SK-N-SH treated with all-trans-retinoic acid at 6 μM for 48 hours (cell line): ENCODE measurements at regions not wholly inside any gene's neighbourhood (a gene's known extent, or its start where the extent isn't known, plus 50 kb on each side); places are given as distances from the start of the nearest gene placed in this dataset.
A peak's percentile ranks its signal among the peaks of the same experiment; 100 is the strongest.

Source experiments
- ATAC-seq: fragments of 200-7000 bp; cut with Tn5 transposase; 3 replicates; pipeline ENCODE4 v1.9.1; 2020; ENCODE audit warnings: mild to moderate bottlenecking, moderate library complexity
- ARNTL ChIP-seq: fragments of 450-650 bp; formaldehyde crosslinking; IDR thresholded peaks from 2 replicates; pipeline ENCODE4 v1.5.0; 2020; ENCODE audit warnings: low read depth, mild to moderate bottlenecking, moderate library complexity, borderline replicate concordance
- BACH2 ChIP-seq: fragments of 250-450 bp; sonication (Bioruptor Pico); IDR thresholded peaks from 2 replicates; pipeline ENCODE4 v1.9.0; 2021; ENCODE audit warnings: mild to moderate bottlenecking, borderline replicate concordance
- CSDC2 ChIP-seq: fragments of 250-450 bp; sonication (Bioruptor Pico); IDR thresholded peaks from 2 replicates; pipeline ENCODE4 v1.5.0; 2020; ENCODE audit warnings: mild to moderate bottlenecking, moderate library complexity
- ESRRG ChIP-seq: fragments of 250-450 bp; sonication (Bioruptor Pico); IDR thresholded peaks from 2 replicates; pipeline ENCODE4 v1.6.1; 2021; ENCODE audit warnings: mild to moderate bottlenecking
- GLIS3 ChIP-seq: fragments of 250-450 bp; sonication (Bioruptor Pico); IDR thresholded peaks from 2 replicates; pipeline ENCODE4 v1.5.0; 2020; ENCODE audit warnings: mild to moderate bottlenecking, moderate library complexity
- ISL1 ChIP-seq: fragments of 250-450 bp; sonication (Bioruptor Pico); IDR thresholded peaks from 2 replicates; pipeline ENCODE4 v2.1.2; 2022; ENCODE audit warnings: mild to moderate bottlenecking, moderate library complexity
- OSR1 ChIP-seq: fragments of 250-450 bp; sonication (Bioruptor Pico); IDR thresholded peaks from 2 replicates; pipeline ENCODE4 v1.8.0; 2022; ENCODE audit warnings: moderate library complexity, mild to moderate bottlenecking, inconsistent platforms
- PPARA ChIP-seq: fragments of 250-450 bp; sonication (Bioruptor Pico); IDR thresholded peaks from 2 replicates; pipeline ENCODE4 v1.5.0; 2020; ENCODE audit warnings: mild to moderate bottlenecking, borderline replicate concordance
- RARB ChIP-seq: fragments of 250-450 bp; sonication (Bioruptor Pico); IDR thresholded peaks from 2 replicates; pipeline ENCODE4 v1.8.0; 2021; ENCODE audit warnings: mild to moderate bottlenecking, moderate library complexity
- SNAI2 ChIP-seq: fragments of 250-450 bp; sonication (Bioruptor Pico); IDR thresholded peaks from 2 replicates; pipeline ENCODE4 v1.5.0; 2020; ENCODE audit warnings: mild to moderate bottlenecking, moderate library complexity
- TCF4 ChIP-seq: fragments of 250-450 bp; sonication (Bioruptor Pico); IDR thresholded peaks from 2 replicates; pipeline ENCODE4 v1.8.0; 2021; ENCODE audit warnings: mild to moderate bottlenecking, moderate library complexity, borderline replicate concordance
- TOX ChIP-seq: fragments of 250-450 bp; sonication (Bioruptor Pico); IDR thresholded peaks from 2 replicates; pipeline ENCODE4 v1.8.0; 2021; ENCODE audit warnings: mild to moderate bottlenecking, moderate library complexity, borderline replicate concordance
- ZC3H10 ChIP-seq: fragments of 250-450 bp; sonication (Bioruptor Pico); IDR thresholded peaks from 2 replicates; pipeline ENCODE4 v1.5.1; 2021; ENCODE audit warnings: mild to moderate bottlenecking, moderate library complexity
- ZFP3 ChIP-seq: fragments of 250-450 bp; sonication (Bioruptor Pico); IDR thresholded peaks from 2 replicates; pipeline ENCODE4 v1.5.0; 2020; ENCODE audit warnings: mild to moderate bottlenecking, moderate library complexity
- ZFP30 ChIP-seq: fragments of 450-650 bp; formaldehyde crosslinking; IDR thresholded peaks from 2 replicates; pipeline ENCODE4 v1.5.0; 2022; ENCODE audit warnings: mild to moderate bottlenecking, moderate library complexity
- ZNF565 ChIP-seq: fragments of 450-650 bp; formaldehyde crosslinking; conservative IDR thresholded peaks from 2 replicates; pipeline ENCODE4 v1.5.0; 2020; ENCODE audit warnings: low read depth, mild to moderate bottlenecking, moderate library complexity
- TF ChIP-seq, protein P1 (sequence below): fragments of 250-450 bp; sonication (Bioruptor Pico); IDR thresholded peaks from 2 replicates; pipeline ENCODE4 v1.8.0; 2021; ENCODE audit warnings: low read depth, mild to moderate bottlenecking, moderate library complexity, borderline replicate concordance
- TF ChIP-seq, protein P2 (sequence below): fragments of 250-450 bp; sonication (Bioruptor Pico); IDR thresholded peaks from 2 replicates; pipeline ENCODE4 v1.5.0; 2020; ENCODE audit warnings: mild to moderate bottlenecking, moderate library complexity
- TF ChIP-seq, protein P3 (sequence below): fragments of 250-450 bp; sonication (Bioruptor Pico); IDR thresholded peaks from 2 replicates; pipeline ENCODE4 v1.5.1; 2020; ENCODE audit warnings: low read depth, mild to moderate bottlenecking, moderate library complexity
- TF ChIP-seq, protein P4 (sequence below): fragments of 250-450 bp; sonication (Bioruptor Pico); IDR thresholded peaks from 2 replicates; pipeline ENCODE4 v1.5.1; 2021; ENCODE audit warnings: mild to moderate bottlenecking, moderate library complexity
- TF ChIP-seq, protein P5 (sequence below): fragments of 250-450 bp; sonication (Bioruptor Pico); IDR thresholded peaks from 2 replicates; pipeline ENCODE4 v1.8.0; 2020; ENCODE audit warnings: mild to moderate bottlenecking, moderate library complexity, borderline replicate concordance

DNA sequence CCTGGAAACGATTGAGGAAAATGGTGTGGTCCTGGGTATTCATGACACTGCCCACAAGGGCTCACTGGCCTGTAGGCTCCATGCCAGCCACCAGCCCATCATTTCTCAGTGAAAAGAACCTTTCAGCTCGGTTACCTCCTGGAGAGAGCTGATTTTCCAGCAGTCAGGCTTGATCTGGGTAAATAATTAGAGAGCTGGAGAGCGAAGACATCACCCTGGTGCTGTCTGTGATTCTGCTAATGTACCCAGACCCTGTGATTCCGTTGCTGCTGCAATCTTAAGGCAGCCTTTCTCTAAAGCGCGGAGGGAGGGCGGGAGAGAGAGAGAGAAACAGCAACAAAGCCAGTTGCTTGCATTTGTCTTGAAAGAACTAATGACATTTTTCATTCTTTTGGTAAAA lies 221.9 kb upstream of the TOPAZ1 start:
- TF ChIP-seq SNAI2 (CRISPR knock-in tag) (no peak), ZFP30 (CRISPR knock-in tag) (no peak), PPARA (CRISPR knock-in tag) (no peak), ISL1 (CRISPR knock-in tag) (no peak), ZC3H10 (CRISPR knock-in tag) (no peak)
- TF ChIP-seq, protein P1, sequence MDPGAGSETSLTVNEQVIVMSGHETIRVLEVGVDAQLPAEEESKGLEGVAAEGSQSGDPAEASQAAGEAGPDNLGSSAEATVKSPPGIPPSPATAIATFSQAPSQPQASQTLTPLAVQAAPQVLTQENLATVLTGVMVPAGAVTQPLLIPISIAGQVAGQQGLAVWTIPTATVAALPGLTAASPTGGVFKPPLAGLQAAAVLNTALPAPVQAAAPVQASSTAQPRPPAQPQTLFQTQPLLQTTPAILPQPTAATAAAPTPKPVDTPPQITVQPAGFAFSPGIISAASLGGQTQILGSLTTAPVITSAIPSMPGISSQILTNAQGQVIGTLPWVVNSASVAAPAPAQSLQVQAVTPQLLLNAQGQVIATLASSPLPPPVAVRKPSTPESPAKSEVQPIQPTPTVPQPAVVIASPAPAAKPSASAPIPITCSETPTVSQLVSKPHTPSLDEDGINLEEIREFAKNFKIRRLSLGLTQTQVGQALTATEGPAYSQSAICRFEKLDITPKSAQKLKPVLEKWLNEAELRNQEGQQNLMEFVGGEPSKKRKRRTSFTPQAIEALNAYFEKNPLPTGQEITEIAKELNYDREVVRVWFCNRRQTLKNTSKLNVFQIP (CRISPR knock-in tag) = no peak
- TF ChIP-seq, protein P2, sequence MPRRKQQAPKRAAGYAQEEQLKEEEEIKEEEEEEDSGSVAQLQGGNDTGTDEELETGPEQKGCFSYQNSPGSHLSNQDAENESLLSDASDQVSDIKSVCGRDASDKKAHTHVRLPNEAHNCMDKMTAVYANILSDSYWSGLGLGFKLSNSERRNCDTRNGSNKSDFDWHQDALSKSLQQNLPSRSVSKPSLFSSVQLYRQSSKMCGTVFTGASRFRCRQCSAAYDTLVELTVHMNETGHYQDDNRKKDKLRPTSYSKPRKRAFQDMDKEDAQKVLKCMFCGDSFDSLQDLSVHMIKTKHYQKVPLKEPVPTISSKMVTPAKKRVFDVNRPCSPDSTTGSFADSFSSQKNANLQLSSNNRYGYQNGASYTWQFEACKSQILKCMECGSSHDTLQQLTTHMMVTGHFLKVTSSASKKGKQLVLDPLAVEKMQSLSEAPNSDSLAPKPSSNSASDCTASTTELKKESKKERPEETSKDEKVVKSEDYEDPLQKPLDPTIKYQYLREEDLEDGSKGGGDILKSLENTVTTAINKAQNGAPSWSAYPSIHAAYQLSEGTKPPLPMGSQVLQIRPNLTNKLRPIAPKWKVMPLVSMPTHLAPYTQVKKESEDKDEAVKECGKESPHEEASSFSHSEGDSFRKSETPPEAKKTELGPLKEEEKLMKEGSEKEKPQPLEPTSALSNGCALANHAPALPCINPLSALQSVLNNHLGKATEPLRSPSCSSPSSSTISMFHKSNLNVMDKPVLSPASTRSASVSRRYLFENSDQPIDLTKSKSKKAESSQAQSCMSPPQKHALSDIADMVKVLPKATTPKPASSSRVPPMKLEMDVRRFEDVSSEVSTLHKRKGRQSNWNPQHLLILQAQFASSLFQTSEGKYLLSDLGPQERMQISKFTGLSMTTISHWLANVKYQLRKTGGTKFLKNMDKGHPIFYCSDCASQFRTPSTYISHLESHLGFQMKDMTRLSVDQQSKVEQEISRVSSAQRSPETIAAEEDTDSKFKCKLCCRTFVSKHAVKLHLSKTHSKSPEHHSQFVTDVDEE (CRISPR knock-in tag) = no peak
- TF ChIP-seq, all 23 proteins: peak for 0
- no peak for ATAC-seq

DNA sequence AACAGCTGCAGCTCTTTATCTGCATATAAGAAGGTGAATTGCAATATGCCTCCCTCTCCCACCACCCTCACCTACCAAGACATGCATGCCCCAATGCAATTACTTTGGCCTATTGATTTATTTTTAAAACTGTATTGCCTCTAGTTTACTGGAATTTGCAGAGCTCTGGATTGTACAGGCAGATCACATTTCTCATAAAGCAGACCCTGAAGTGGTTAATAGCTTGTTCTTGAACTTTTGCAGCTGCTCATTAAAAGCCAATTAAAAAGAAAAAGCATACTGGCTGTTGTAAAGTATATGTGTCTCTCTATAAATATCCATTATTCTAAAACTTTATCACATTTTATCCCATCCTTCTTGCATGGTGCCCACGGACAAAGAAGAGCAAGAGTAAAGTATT lies 221.5 kb upstream of the TOPAZ1 start:
- ATAC-seq = no peak
- TF ChIP-seq ZFP3 (CRISPR knock-in tag) (no peak), TCF4 (CRISPR knock-in tag) (no peak), PPARA (CRISPR knock-in tag) (no peak), ESRRG (CRISPR knock-in tag) (no peak), ARNTL (CRISPR knock-in tag) (no peak), CSDC2 (no peak), TOX (CRISPR knock-in tag) (no peak)
- TF ChIP-seq, protein P3, sequence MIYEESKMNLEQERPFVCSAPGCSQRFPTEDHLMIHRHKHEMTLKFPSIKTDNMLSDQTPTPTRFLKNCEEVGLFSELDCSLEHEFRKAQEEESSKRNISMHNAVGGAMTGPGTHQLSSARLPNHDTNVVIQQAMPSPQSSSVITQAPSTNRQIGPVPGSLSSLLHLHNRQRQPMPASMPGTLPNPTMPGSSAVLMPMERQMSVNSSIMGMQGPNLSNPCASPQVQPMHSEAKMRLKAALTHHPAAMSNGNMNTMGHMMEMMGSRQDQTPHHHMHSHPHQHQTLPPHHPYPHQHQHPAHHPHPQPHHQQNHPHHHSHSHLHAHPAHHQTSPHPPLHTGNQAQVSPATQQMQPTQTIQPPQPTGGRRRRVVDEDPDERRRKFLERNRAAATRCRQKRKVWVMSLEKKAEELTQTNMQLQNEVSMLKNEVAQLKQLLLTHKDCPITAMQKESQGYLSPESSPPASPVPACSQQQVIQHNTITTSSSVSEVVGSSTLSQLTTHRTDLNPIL (CRISPR knock-in tag) = no peak
- TF ChIP-seq, protein P4, sequence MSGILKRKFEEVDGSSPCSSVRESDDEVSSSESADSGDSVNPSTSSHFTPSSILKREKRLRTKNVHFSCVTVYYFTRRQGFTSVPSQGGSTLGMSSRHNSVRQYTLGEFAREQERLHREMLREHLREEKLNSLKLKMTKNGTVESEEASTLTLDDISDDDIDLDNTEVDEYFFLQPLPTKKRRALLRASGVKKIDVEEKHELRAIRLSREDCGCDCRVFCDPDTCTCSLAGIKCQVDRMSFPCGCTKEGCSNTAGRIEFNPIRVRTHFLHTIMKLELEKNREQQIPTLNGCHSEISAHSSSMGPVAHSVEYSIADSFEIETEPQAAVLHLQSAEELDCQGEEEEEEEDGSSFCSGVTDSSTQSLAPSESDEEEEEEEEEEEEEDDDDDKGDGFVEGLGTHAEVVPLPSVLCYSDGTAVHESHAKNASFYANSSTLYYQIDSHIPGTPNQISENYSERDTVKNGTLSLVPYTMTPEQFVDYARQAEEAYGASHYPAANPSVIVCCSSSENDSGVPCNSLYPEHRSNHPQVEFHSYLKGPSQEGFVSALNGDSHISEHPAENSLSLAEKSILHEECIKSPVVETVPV = no peak

DNA sequence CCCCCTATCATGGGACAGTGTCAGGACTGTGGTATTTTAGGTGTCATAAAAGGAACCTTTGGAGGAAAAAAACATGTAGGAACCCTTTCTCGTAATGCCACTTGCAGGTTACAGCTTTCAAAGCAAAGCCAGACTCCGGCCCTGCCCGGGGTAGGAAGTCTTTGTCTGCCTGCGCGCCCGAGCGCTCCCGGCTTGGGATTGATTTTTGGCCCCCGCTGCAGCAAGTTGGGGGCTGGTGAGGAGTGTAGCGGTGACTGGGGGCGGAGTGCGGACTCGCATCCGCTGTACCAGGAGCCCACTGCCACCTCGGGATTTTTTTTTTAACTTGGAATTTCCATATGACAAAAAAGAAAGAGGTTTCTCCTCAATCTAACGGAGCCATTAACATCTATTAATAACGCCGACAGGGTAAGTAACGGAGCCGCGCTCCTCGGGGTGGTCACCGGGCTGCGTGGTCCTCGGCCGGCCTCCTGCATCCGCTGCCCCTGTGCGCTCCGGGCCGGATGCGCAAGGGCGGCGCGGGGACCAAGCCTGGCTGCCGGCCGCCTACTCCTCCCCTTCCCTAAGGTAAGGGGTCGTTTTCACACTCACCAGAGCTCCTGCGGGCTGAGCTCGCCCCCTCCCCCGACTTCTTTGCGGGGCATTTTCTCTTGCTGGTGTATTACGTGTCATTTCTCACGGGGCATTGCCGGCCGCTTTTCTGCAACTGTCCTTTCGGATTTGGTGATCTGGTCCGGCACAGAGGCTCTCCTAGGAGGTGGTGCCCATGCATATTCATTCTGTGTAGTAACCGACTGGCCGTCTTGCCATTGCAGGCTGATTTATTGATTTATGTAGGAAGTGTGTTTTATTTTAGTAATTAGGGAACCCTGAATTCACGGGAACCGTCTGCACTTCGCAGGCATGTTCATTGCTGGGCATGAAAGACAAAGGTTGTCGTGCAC lies 219.8 kb upstream of the TOPAZ1 start:
- peak; percentile 84 for ATAC-seq
- TF ChIP-seq ZFP30 (CRISPR knock-in tag) (no peak), TOX (CRISPR knock-in tag) (no peak), GLIS3 (no peak), RARB (CRISPR knock-in tag) (no peak), ESRRG (CRISPR knock-in tag) (no peak), BACH2 (CRISPR knock-in tag) (no peak), SNAI2 (CRISPR knock-in tag) (no peak), CSDC2 (no peak), ARNTL (CRISPR knock-in tag) (no peak), TCF4 (CRISPR knock-in tag) (no peak), OSR1 (no peak), ISL1 (CRISPR knock-in tag) (no peak), PPARA (CRISPR knock-in tag) (no peak), ZC3H10 (CRISPR knock-in tag) (no peak), ZNF565 (CRISPR knock-in tag) (no peak)
- TF ChIP-seq, protein P4 = no peak
- TF ChIP-seq, protein P5, sequence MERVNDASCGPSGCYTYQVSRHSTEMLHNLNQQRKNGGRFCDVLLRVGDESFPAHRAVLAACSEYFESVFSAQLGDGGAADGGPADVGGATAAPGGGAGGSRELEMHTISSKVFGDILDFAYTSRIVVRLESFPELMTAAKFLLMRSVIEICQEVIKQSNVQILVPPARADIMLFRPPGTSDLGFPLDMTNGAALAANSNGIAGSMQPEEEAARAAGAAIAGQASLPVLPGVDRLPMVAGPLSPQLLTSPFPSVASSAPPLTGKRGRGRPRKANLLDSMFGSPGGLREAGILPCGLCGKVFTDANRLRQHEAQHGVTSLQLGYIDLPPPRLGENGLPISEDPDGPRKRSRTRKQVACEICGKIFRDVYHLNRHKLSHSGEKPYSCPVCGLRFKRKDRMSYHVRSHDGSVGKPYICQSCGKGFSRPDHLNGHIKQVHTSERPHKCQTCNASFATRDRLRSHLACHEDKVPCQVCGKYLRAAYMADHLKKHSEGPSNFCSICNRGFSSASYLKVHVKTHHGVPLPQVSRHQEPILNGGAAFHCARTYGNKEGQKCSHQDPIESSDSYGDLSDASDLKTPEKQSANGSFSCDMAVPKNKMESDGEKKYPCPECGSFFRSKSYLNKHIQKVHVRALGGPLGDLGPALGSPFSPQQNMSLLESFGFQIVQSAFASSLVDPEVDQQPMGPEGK = no peak
